OCI-LY1 (cell line): ENCODE measurements at regions not wholly inside any gene's neighbourhood (a gene's known extent, or its start where the extent isn't known, plus 50 kb on each side); places are given as distances from the start of the nearest gene placed in this dataset.

Source experiments
- H2AFZ ChIP-seq: fragments of 200-600 bp; sonication (generic), shearing (Covaris generic); 2 replicates; pipeline ENCODE4 v1.6.0; 2014; ENCODE audit warnings: antibody characterized with exemption, mild to moderate bottlenecking, low read length
- H3F3A ChIP-seq: fragments of 200-600 bp; sonication (generic), shearing (Covaris generic); 2 replicates; pipeline ENCODE4 v1.6.0; 2014; ENCODE audit warnings: mild to moderate bottlenecking, antibody characterized with exemption, low read length, moderate library complexity; ENCODE audit not compliant: insufficient read depth
- H3K27ac ChIP-seq: fragments of 200-600 bp; sonication (generic); 2 replicates; pipeline ENCODE4 v1.5.1; 2014; ENCODE audit warnings: low read length, mixed run types, mild to moderate bottlenecking, low read depth; ENCODE audit not compliant: poor library complexity, severe bottlenecking
- H3K27me3 ChIP-seq: fragments of 200-600 bp; sonication (generic); 2 replicates; pipeline ENCODE4 v1.6.0; 2014; ENCODE audit warnings: antibody characterized with exemption, mild to moderate bottlenecking, low read length, moderate library complexity; ENCODE audit not compliant: insufficient read depth
- H3K36me3 ChIP-seq: fragments of 200-600 bp; sonication (generic); 2 replicates; pipeline ENCODE4 v1.6.1; 2014; ENCODE audit warnings: mild to moderate bottlenecking, antibody characterized with exemption, low read length, moderate library complexity, mixed read lengths; ENCODE audit not compliant: insufficient read depth
- H3K4me1 ChIP-seq: fragments of 200-600 bp; sonication (generic); 2 replicates; pipeline ENCODE4 v1.5.1; 2014; ENCODE audit warnings: mild to moderate bottlenecking, low read length, moderate library complexity; ENCODE audit not compliant: insufficient read depth, severe bottlenecking
- H3K4me2 ChIP-seq: fragments of 200-600 bp; sonication (generic), shearing (Covaris generic); 2 replicates; pipeline ENCODE4 v1.6.1; 2014; ENCODE audit warnings: low read length
- H3K4me3 ChIP-seq: fragments of 200-600 bp; sonication (generic); 2 replicates; pipeline ENCODE4 v1.5.1; 2014; ENCODE audit warnings: low read length, low read depth, mild to moderate bottlenecking, mixed read lengths; ENCODE audit not compliant: poor library complexity, severe bottlenecking
- H3K79me2 ChIP-seq: fragments of 200-600 bp; shearing (Covaris generic); 2 replicates; pipeline ENCODE4 v1.6.1; 2016; ENCODE audit warnings: mixed run types, low read length, mixed read lengths; ENCODE audit not compliant: insufficient read depth
- H3K9ac ChIP-seq: fragments of 200-600 bp; sonication (generic), shearing (Covaris generic); 2 replicates; pipeline ENCODE4 v1.6.1; 2014; ENCODE audit warnings: mild to moderate bottlenecking, low read length, mixed read lengths
- H3K9me2 ChIP-seq: fragments of 200-600 bp; sonication (generic), shearing (Covaris generic); 2 replicates; pipeline ENCODE4 v1.6.1; 2014; ENCODE audit warnings: low read depth, mild to moderate bottlenecking, low read length, mixed read lengths
- H3K9me3 ChIP-seq: fragments of 200-600 bp; shearing (Covaris generic); 2 replicates; pipeline ENCODE4 v1.6.1; 2014; ENCODE audit warnings: low read length, mixed read lengths
- H4K20me1 ChIP-seq: fragments of 200-600 bp; sonication (generic), shearing (Covaris generic); 2 replicates; pipeline ENCODE4 v1.6.0; 2016; ENCODE audit warnings: mild to moderate bottlenecking, low read length; ENCODE audit not compliant: insufficient read depth
- EZH2 ChIP-seq: fragments of 200-600 bp; sonication (generic), shearing (Covaris generic); IDR thresholded peaks from 2 replicates; pipeline ENCODE4 v1.8.0; 2017; ENCODE audit warnings: borderline replicate concordance, mixed run types, mild to moderate bottlenecking, antibody characterized with exemption, low read length, moderate library complexity, mixed read lengths
- TF ChIP-seq, protein P1 (sequence below): fragments of 200-600 bp; sonication (generic), shearing (Covaris generic); IDR thresholded peaks from 2 replicates; pipeline ENCODE4 v1.5.1; 2017; ENCODE audit warnings: mild to moderate bottlenecking, antibody characterized with exemption, low read length, moderate library complexity, mixed read lengths

GRCh38 chr2:156021146-156022040 lies 311.1 kb downstream of the NR4A2 start:
- no peak overlapping the region for H3K27ac ChIP-seq
- no peak overlapping the region for H2AFZ ChIP-seq
- H3K4me2 ChIP-seq, result no peak overlapping the region

DNA sequence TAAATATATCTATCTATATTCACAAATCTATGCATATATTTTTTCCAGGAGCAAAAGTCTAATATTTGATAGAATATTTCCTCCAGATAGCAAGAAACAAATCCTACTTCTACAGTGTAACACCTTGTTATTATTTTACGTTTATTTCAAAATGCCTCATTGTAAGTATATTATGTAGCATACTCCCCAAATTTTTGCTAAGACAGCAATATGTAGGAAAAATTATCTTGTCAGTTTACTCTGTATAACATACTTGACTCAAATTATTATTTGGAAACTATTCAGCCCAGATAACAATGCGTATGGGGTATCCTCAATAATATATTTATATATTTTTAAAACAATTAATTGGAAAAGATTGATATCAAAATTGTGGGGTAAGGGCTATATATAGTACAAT lies 313.2 kb downstream of the NR4A2 start:
- no peaks in the 10 kb centered on the region for H3K27me3 ChIP-seq

More at GRCh38 chr2:156021146-156022040, 311.1 kb downstream of the NR4A2 start:
- no peak overlapping the region for H3K9ac ChIP-seq
- no peaks in the 10 kb centered on the region for H3K27me3 ChIP-seq
- no peaks in the 10 kb centered on the region for H4K20me1 ChIP-seq
- no peaks in the 10 kb centered on the region for H3F3A ChIP-seq
- no peaks in the 10 kb centered on the region for H3K79me2 ChIP-seq
- H3K9me2 ChIP-seq, result no peaks in the 10 kb centered on the region
- H3K4me3 ChIP-seq, result no peak overlapping the region
- no peak for TF ChIP-seq EZH2
- TF ChIP-seq, protein P1, sequence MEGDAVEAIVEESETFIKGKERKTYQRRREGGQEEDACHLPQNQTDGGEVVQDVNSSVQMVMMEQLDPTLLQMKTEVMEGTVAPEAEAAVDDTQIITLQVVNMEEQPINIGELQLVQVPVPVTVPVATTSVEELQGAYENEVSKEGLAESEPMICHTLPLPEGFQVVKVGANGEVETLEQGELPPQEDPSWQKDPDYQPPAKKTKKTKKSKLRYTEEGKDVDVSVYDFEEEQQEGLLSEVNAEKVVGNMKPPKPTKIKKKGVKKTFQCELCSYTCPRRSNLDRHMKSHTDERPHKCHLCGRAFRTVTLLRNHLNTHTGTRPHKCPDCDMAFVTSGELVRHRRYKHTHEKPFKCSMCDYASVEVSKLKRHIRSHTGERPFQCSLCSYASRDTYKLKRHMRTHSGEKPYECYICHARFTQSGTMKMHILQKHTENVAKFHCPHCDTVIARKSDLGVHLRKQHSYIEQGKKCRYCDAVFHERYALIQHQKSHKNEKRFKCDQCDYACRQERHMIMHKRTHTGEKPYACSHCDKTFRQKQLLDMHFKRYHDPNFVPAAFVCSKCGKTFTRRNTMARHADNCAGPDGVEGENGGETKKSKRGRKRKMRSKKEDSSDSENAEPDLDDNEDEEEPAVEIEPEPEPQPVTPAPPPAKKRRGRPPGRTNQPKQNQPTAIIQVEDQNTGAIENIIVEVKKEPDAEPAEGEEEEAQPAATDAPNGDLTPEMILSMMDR, result no peak
- H3K4me1 ChIP-seq, result no peaks in the 10 kb centered on the region
- no peaks in the 10 kb centered on the region for H3K9me3 ChIP-seq
- no peaks in the 10 kb centered on the region for H3K36me3 ChIP-seq

DNA sequence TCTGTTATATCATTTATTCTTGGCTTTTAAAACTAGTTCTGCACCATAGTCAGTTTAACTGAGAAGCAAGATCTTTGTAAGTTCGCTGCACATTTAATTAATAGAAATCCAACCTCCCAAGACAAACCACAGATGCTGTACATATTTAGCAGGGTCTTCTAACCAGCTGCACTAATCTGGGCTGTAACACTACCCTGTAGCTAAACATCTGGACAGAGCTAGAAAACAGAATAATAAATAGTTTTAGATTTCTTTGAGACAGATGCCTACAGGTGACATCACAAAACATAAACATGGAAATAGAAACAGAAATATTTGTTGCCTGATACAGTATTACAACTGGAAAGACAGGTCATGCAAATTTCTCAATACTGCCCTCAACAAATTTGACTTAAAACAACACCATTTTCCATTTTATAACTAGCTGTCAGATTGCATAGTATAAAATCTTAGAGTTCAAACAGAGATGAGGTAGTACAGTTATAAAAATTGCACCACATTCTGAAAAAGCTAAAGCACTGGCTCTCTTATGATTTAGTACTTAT lies 315.1 kb downstream of the NR4A2 start:
- H3K4me2 ChIP-seq, result no peak overlapping the region
- no peaks in the 10 kb centered on the region for H3K79me2 ChIP-seq
- H3K4me1 ChIP-seq, result no peaks in the 10 kb centered on the region
- no peaks in the 10 kb centered on the region for H3K27me3 ChIP-seq
- no peak overlapping the region for H3K27ac ChIP-seq
- TF ChIP-seq, protein P1, result no peak
- TF ChIP-seq EZH2, result no peak
- no peak overlapping the region for H3K9ac ChIP-seq
- no peaks in the 10 kb centered on the region for H3F3A ChIP-seq
- no peaks in the 10 kb centered on the region for H3K9me3 ChIP-seq
- H3K4me3 ChIP-seq, result no peak overlapping the region
- no peaks in the 10 kb centered on the region for H3K36me3 ChIP-seq
- no peaks in the 10 kb centered on the region for H3K9me2 ChIP-seq
- no peak overlapping the region for H2AFZ ChIP-seq
- H4K20me1 ChIP-seq, result no peaks in the 10 kb centered on the region

More for the DNA sequence above, 313.2 kb downstream of the NR4A2 start:
- H3K4me3 ChIP-seq, result no peak overlapping the region
- no peaks in the 10 kb centered on the region for H3K9me2 ChIP-seq
- no peaks in the 10 kb centered on the region for H3K36me3 ChIP-seq
- H3K27ac ChIP-seq, result no peak overlapping the region
- no peaks in the 10 kb centered on the region for H3K4me1 ChIP-seq
- TF ChIP-seq, protein P1, result no peak
- TF ChIP-seq EZH2, result no peak
- H3K79me2 ChIP-seq, result no peaks in the 10 kb centered on the region
- no peaks in the 10 kb centered on the region for H3F3A ChIP-seq
- no peak overlapping the region for H3K9ac ChIP-seq
- no peak overlapping the region for H2AFZ ChIP-seq
- no peaks in the 10 kb centered on the region for H4K20me1 ChIP-seq
- no peaks in the 10 kb centered on the region for H3K9me3 ChIP-seq
- no peak overlapping the region for H3K4me2 ChIP-seq
